ENCODE measurements at regions not wholly inside any gene's neighbourhood (a gene's known extent, or its start where the extent isn't known, plus 50 kb on each side); places are given as distances from the start of the nearest gene placed in this dataset.

DNA sequence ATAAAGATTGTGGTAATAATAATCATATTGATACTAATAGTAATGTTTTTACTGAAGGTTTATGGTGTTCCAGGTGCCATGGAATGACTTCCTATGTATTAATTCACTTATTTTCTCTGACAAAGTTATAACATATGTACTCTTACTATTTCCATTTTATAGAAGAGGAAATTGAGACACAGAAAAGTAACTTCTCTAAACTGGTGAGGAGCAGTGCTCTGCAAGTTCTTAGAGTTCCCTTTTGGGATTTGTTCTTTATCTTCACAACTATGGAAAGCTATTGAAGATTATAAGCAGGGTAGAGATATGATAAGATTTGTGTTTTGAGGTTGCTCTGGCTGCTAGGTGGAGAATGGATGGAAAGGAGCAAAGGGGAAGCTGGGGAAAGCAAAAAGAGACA lies 83.9 kb upstream of the OLFM4 start:
- no peaks in the 10 kb centered on the region for H3K9me3 ChIP-seq (ENCODE audit: low read length)
- no peaks in the 10 kb centered on the region for H3K27me3 ChIP-seq (ENCODE audit: insufficient read depth, low read length)
- no peak overlapping the region for H3K4me3 ChIP-seq (ENCODE audit: low read length)
- peaks cover 20% of the 10 kb centered on the region for H3K4me1 ChIP-seq (ENCODE audit: insufficient read depth, low read length)
- no peak overlapping the region for H2AFZ ChIP-seq (ENCODE audit: low read depth, low read length)
- no peaks in the 10 kb centered on the region for H3K36me3 ChIP-seq (ENCODE audit: insufficient read depth, low read length)

DNA sequence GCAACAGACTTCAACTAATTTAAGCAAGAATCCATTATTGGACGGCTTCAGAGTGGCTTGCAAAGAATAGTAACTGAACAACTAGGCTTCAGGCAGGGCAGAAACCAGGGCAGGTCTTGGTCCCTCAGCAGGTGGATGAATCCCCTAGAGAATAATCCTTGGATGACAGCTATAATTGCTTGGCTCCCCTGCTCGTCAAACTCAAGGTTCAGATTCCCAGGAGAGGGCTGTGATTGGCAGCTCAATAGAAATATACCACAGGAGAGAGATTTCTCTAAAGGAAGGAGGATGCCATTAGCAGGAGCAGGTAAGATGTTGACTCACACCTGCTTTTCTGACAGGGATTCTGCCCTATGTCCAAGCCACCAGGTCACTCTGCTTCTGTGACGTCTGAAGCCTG lies 89.6 kb upstream of the PCDH8 start:
- H2AFZ ChIP-seq (ENCODE audit: low read depth, low read length): no peak overlapping the region
- H3K36me3 ChIP-seq (ENCODE audit: insufficient read depth, low read length): no peaks in the 10 kb centered on the region
- H3K27me3 ChIP-seq (ENCODE audit: insufficient read depth, low read length): no peaks in the 10 kb centered on the region
- H3K9me3 ChIP-seq (ENCODE audit: low read length): no peaks in the 10 kb centered on the region
- peaks cover 30% of the 10 kb centered on the region for H3K4me1 ChIP-seq (ENCODE audit: insufficient read depth, low read length)
- no peak overlapping the region for H3K4me3 ChIP-seq (ENCODE audit: low read length)

DNA sequence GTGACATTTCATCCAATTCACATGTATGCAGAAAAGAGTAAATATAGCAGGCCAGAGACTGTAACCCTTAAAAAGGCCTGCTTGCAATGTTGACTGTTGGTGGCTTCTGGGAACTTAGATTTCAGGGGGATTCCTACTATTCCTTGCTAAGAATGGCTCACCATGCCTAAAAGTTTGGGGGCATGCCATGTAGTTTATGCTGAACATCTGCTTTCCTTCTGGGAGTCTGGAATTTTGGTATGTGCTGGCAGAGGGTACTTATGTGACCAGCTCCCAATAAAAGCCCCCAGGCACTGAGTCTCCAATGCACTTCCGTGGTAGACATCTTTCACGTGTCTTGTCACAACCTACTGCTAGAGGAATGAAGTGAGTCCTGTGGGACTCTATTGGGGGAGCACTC lies 88.4 kb upstream of the PCDH8 start:
- H3K36me3 ChIP-seq (ENCODE audit: insufficient read depth, low read length): no peaks in the 10 kb centered on the region
- H3K4me1 ChIP-seq (ENCODE audit: insufficient read depth, low read length): peaks cover 38% of the 10 kb centered on the region
- no peaks in the 10 kb centered on the region for H3K27me3 ChIP-seq (ENCODE audit: insufficient read depth, low read length)
- H2AFZ ChIP-seq (ENCODE audit: low read depth, low read length): no peak overlapping the region
- no peaks in the 10 kb centered on the region for H3K9me3 ChIP-seq (ENCODE audit: low read length)
- H3K4me3 ChIP-seq (ENCODE audit: low read length): no peak overlapping the region

DNA sequence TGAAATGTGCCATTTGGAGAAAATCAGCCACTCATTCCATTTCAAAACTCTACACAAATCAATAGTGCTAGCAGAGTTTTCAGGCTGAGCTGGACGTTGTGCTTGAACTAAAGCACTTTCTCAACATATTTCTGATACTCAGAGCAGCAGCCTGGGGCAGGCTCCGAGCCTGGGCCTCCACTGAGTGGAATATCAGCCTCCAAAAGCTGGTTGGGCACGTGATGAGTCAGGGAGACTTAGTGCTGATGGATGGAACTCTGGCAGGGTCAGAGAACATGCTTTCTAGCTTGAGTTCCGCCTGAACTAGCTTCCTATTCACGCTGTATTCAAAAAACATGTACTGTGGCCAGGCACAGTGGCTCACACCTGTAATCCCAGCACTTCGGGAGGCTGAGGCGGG lies 85.8 kb upstream of the PCDH8 start:
- no peaks in the 10 kb centered on the region for H3K36me3 ChIP-seq (ENCODE audit: insufficient read depth, low read length)
- H3K27me3 ChIP-seq (ENCODE audit: insufficient read depth, low read length): no peaks in the 10 kb centered on the region
- no peaks in the 10 kb centered on the region for H3K9me3 ChIP-seq (ENCODE audit: low read length)
- no peak overlapping the region for H2AFZ ChIP-seq (ENCODE audit: low read depth, low read length)
- H3K4me1 ChIP-seq (ENCODE audit: insufficient read depth, low read length): peaks cover 62% of the 10 kb centered on the region
- no peak overlapping the region for H3K4me3 ChIP-seq (ENCODE audit: low read length)

DNA sequence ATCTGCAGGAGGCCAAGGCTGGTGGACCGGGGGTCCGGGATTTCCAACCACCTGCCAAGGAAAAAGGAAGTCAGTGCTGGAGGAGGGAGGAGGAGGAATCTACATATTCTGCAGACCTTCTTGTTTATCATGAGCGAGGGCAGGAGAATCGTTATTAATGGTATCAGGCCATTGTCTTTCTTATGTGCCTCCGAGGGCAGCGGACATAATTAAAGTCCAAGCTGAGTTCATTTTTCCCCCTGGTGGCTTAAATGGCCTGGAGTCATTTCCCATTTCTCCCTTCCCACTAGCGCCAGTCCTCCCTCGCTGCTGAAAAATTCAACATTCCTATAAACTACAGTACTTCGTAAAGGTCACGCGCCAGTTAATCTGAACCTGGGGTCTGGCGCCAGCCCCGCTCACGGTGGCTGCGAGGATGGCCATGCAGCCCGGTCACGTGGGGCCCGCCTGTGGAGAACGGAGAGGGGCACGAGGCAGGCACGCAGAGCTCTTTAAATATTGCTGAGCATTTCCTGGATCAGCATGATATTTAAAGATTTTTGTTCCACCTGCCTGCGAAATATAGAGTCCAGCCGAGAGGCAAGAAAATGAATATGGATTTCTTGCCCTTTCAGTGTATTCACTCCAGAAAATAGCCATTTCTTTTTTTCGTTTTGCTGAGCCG lies 85.2 kb upstream of the PCDH8 start:
- H2AFZ ChIP-seq (ENCODE audit: low read depth, low read length): no peak overlapping the region
- no peaks in the 10 kb centered on the region for H3K36me3 ChIP-seq (ENCODE audit: insufficient read depth, low read length)
- H3K27me3 ChIP-seq (ENCODE audit: insufficient read depth, low read length): no peaks in the 10 kb centered on the region
- no peaks in the 10 kb centered on the region for H3K9me3 ChIP-seq (ENCODE audit: low read length)
- H3K4me1 ChIP-seq (ENCODE audit: insufficient read depth, low read length): peaks cover 65% of the 10 kb centered on the region
- no peak overlapping the region for H3K4me3 ChIP-seq (ENCODE audit: low read length)

DNA sequence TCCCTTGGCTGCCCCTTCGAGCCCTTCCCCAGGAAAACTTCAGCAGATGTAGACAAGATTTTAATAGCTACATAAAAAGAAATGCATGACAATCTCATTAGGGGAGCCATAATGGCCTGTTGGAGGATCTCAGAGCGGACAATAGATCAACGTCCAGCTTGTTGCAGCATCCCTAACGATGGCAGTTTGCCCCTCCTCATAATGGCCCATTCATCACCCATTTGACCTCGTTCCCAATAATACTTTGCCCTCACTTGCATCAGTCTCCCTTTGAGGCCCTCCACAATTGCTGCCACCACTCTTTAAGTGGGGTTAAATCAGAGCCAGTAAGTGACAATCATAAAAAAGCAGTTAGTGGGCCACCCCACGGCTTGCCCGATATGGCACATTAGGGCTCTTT lies 84.7 kb upstream of the PCDH8 start:
- no peak overlapping the region for H3K4me3 ChIP-seq (ENCODE audit: low read length)
- no peaks in the 10 kb centered on the region for H3K36me3 ChIP-seq (ENCODE audit: insufficient read depth, low read length)
- no peaks in the 10 kb centered on the region for H3K27me3 ChIP-seq (ENCODE audit: insufficient read depth, low read length)
- no peaks in the 10 kb centered on the region for H3K9me3 ChIP-seq (ENCODE audit: low read length)
- H2AFZ ChIP-seq (ENCODE audit: low read depth, low read length): no peak overlapping the region
- peaks cover 64% of the 10 kb centered on the region for H3K4me1 ChIP-seq (ENCODE audit: insufficient read depth, low read length)

DNA sequence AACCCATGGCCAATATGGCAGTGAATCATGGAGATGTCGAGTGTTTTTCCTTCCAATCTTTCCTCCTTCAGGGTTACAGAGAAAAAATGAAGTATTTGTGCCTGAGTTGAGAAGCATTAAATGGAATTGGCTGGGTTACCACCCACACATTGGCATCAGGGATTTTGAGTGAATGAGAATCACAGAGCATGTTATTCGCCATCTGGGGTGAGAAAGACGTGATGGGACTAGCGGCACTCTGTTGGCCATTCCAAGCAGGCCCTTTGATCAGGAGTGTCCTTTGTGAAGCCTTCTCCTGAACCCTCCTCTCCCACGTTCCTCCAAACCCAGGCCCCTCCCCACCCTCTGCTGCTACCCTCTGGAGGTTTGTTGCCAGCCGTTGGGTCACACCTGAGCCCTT lies 84.2 kb upstream of the PCDH8 start:
- H3K9me3 ChIP-seq (ENCODE audit: low read length): no peaks in the 10 kb centered on the region

DNA sequence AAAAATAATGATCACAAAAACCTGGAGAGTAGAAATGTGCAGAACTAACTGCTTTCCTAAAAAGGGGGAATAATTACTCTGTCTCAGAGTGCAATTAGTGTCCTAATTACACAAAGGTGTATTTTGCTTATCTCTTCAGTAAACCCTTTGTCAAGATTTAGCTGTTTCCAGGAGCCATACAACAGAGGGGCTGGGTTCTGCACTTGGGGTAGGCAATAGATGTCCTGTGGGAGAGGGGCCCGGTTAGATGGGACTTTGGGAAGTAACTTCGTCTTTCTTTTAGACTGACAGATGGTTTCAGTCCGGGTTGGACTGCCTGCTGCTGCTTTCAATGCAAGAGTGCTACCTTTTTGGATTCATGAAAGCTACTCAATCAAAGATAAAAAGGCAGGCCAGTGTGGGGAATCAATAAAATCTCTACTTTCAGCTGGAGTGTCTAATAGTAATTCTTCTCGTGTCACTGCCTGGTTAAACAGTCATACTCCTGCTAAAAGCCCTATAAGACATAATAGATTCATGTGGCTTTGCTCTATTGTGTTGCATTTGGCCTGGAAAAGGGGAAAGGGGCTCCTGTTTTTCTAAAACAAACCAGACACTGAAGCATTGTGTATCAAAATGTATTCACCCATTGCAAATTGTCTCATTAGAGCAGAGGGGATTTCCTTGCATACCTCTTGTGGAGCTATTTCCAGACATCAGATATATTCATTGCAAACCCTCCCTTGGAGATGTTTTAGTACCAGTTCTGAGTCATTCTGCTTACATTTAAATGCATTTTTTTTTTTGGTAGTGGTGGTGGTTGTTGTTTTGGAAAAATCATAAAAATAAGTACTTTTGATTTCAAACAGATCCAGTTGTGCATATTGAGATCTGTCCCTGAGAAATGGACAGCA lies 83.3 kb upstream of the PCDH8 start:
- H3K4me1 ChIP-seq (ENCODE audit: insufficient read depth, low read length): peaks cover 62% of the 10 kb centered on the region
- H3K27me3 ChIP-seq (ENCODE audit: insufficient read depth, low read length): no peaks in the 10 kb centered on the region

More for the DNA sequence above, 84.2 kb upstream of the PCDH8 start:
- no peaks in the 10 kb centered on the region for H3K36me3 ChIP-seq (ENCODE audit: insufficient read depth, low read length)
- H2AFZ ChIP-seq (ENCODE audit: low read depth, low read length): no peak overlapping the region
- H3K4me1 ChIP-seq (ENCODE audit: insufficient read depth, low read length): peaks cover 63% of the 10 kb centered on the region
- no peak overlapping the region for H3K4me3 ChIP-seq (ENCODE audit: low read length)
- H3K27me3 ChIP-seq (ENCODE audit: insufficient read depth, low read length): no peaks in the 10 kb centered on the region

DNA sequence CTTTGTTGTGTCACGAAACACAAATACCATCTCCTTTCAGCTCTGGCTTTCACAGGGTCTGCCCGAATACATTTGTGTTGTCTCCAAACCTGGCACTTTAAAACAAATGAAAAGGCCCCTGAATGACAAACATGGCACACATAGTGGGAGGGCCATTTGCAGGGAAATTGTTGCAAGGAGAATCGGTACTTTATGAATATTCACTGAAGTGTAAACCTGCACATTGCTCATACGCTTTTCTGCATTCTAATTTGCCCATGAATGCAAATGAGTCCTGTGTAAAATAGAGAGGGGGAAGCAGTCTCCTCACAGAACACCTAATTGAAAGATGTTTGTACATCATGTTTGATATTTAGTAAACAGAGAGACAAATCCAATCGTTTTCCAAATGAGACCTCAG lies 82.7 kb upstream of the PCDH8 start:
- Histone ChIP-seq H2AFZ (ENCODE audit: low read depth, low read length) (no peak overlapping the region), H3K9me3 (ENCODE audit: low read length) (no peaks in the 10 kb centered on the region), H3K4me3 (ENCODE audit: low read length) (peak overlapping the region; percentile 16), H3K27me3 (ENCODE audit: insufficient read depth, low read length) (no peaks in the 10 kb centered on the region), H3K4me1 (ENCODE audit: insufficient read depth, low read length) (peaks cover 58% of the 10 kb centered on the region), H3K36me3 (ENCODE audit: insufficient read depth, low read length) (no peaks in the 10 kb centered on the region)

More for the DNA sequence above, 83.3 kb upstream of the PCDH8 start:
- H3K4me3 ChIP-seq (ENCODE audit: low read length): no peak overlapping the region
- no peaks in the 10 kb centered on the region for H3K36me3 ChIP-seq (ENCODE audit: insufficient read depth, low read length)
- H2AFZ ChIP-seq (ENCODE audit: low read depth, low read length): no peak overlapping the region
- H3K9me3 ChIP-seq (ENCODE audit: low read length): no peaks in the 10 kb centered on the region

DNA sequence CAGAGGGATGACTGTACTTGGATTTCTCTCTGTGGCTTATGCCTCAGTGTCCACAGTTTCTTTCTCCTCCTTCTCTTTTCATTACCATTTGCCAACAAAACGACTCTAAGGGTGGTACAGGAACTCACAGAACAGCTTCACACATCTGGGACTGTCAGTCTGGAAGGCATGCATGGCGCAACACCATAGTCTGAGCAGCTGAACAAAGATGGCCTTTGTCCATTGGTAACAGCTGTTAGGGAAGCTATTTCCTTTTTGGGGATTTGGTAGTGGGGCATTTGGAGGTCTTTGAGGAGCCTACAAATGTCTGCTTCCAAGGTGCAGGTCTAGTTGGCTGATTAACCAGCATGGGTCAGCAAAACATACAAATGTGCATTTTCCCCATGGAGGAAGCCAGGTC lies 81.4 kb upstream of the PCDH8 start:
- no peaks in the 10 kb centered on the region for H3K36me3 ChIP-seq (ENCODE audit: insufficient read depth, low read length)
- peaks cover 58% of the 10 kb centered on the region for H3K4me1 ChIP-seq (ENCODE audit: insufficient read depth, low read length)
- H2AFZ ChIP-seq (ENCODE audit: low read depth, low read length): no peak overlapping the region
- H3K9me3 ChIP-seq (ENCODE audit: low read length): no peaks in the 10 kb centered on the region
- no peak overlapping the region for H3K4me3 ChIP-seq (ENCODE audit: low read length)
- no peaks in the 10 kb centered on the region for H3K27me3 ChIP-seq (ENCODE audit: insufficient read depth, low read length)

DNA sequence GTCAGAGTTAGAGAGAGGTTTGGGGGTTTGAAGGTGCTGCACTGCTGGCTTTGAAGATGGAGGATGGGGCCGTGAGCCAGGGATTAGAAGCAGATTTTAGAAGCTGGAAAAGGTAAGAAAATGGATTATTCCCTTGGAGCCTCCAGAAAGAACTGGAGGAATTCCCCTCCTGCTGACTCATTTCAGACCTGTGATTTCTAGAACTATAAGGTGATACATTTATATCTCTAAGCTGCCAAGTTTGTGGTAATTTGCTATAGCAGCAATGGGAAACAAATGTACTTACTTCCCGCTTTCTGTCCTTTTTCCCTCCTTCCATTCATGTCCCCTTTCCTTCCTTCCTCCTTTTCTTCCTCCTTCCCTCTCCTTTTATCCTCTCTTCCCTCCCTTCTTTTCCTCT lies 78.5 kb upstream of the PCDH8 start:
- no peaks in the 10 kb centered on the region for H3K27me3 ChIP-seq (ENCODE audit: insufficient read depth, low read length)
- no peak overlapping the region for H3K4me3 ChIP-seq (ENCODE audit: low read length)
- H3K36me3 ChIP-seq (ENCODE audit: insufficient read depth, low read length): no peaks in the 10 kb centered on the region
- H3K9me3 ChIP-seq (ENCODE audit: low read length): no peaks in the 10 kb centered on the region
- no peak overlapping the region for H2AFZ ChIP-seq (ENCODE audit: low read depth, low read length)
- H3K4me1 ChIP-seq (ENCODE audit: insufficient read depth, low read length): peaks cover 41% of the 10 kb centered on the region

DNA sequence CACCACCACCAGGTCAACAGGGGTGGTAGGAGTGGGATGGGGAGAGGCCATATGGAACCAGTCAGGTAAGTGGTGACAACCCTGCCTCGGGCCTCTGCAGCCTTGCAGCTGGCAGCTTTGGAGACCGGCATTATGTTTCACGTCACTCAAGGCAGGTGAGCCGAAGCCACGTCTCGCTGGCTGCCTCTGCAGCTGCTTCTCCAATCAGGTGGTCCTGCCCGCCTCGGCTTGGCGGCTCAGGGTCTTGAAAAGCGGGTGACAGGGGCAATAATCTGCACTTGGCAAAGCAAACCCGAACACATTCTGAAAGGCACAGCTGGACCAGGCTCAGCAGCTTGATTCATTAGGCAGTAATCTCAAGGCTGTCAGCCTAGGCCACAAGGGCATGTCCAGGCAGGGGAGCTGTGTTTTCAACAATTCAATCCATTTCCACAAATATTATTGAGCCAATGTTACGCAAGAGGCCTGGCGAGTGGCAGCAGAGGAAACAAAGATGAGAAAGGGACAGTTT lies 77.4 kb upstream of the PCDH8 start:
- Histone ChIP-seq H3K36me3 (ENCODE audit: insufficient read depth, low read length) (no peaks in the 10 kb centered on the region), H3K27me3 (ENCODE audit: insufficient read depth, low read length) (no peaks in the 10 kb centered on the region)

DNA sequence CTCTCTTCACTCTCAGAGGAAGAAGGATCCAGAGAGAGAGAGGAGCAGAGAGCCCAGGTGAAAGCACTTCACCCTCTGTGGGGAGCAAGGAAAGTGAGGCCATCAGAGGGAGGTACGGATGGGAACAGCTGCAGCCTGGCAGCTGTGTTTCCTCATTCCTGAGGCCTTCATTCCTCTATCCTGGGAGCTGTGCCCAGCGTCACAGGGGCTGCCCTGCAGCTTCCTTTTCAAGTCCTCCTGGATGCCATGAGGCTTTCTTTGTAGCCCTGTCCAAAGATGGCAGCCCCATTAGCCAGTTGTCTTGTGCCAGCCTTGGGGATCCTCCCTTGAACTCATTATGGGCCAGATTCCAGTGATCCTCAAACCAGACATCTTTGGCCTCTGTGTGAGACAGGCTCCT lies 76.8 kb upstream of the PCDH8 start:
- H3K4me3 ChIP-seq (ENCODE audit: low read length): no peak overlapping the region
- no peaks in the 10 kb centered on the region for H3K27me3 ChIP-seq (ENCODE audit: insufficient read depth, low read length)
- no peaks in the 10 kb centered on the region for H3K9me3 ChIP-seq (ENCODE audit: low read length)
- H2AFZ ChIP-seq (ENCODE audit: low read depth, low read length): no peak overlapping the region
- peaks cover 25% of the 10 kb centered on the region for H3K4me1 ChIP-seq (ENCODE audit: insufficient read depth, low read length)
- H3K36me3 ChIP-seq (ENCODE audit: insufficient read depth, low read length): no peaks in the 10 kb centered on the region

More for the DNA sequence above, 77.4 kb upstream of the PCDH8 start:
- Histone ChIP-seq H3K9me3 (ENCODE audit: low read length) (no peaks in the 10 kb centered on the region), H2AFZ (ENCODE audit: low read depth, low read length) (no peak overlapping the region), H3K4me3 (ENCODE audit: low read length) (no peak overlapping the region), H3K4me1 (ENCODE audit: insufficient read depth, low read length) (peaks cover 31% of the 10 kb centered on the region)

Measured in neuron (in vitro differentiated cells).